ENCODE measurements at regions not wholly inside any gene's neighbourhood (a gene's known extent, or its start where the extent isn't known, plus 50 kb on each side); places are given as distances from the start of the nearest gene placed in this dataset.

- no peak for TF ChIP-seq MAFG (CRISPR knock-in tag; IDR thresholded peaks at IDR 0.05)
- TF ChIP-seq ZNF17 (CRISPR knock-in tag; IDR thresholded peaks at IDR 0.05) = no peak
- no peak for TF ChIP-seq BORCS8-MEF2B (CRISPR knock-in tag; IDR thresholded peaks at IDR 0.05)
- no peak for TF ChIP-seq ZBTB7A (CRISPR knock-in tag; IDR thresholded peaks at IDR 0.05)
- no peak for TF ChIP-seq ZBED4 (CRISPR knock-in tag; IDR thresholded peaks at IDR 0.05; ENCODE audit: borderline replicate concordance)
- TF ChIP-seq MAZ (IDR thresholded peaks at IDR 0.05; ENCODE audit: borderline replicate concordance, low read depth, low read length) = no peak
- TF ChIP-seq MAZ (CRISPR knock-in tag; IDR thresholded peaks at IDR 0.05; ENCODE audit: low read depth) = no peak
- TF ChIP-seq ZSCAN20 (CRISPR knock-in tag; IDR thresholded peaks at IDR 0.05; ENCODE audit: borderline replicate concordance) = no peak
- TF ChIP-seq RFX5 (IDR thresholded peaks at IDR 0.05; ENCODE audit: low read depth, low read length) = no peak
- TF ChIP-seq ZNF260 (CRISPR knock-in tag; IDR thresholded peaks at IDR 0.05; ENCODE audit: borderline replicate concordance, low read depth) = no peak
- TF ChIP-seq ZNF674 (CRISPR knock-in tag; IDR thresholded peaks at IDR 0.05; ENCODE audit: low read depth) = no peak
- 0 out of 2 replicates have a peak, but pooled peaks have one; percentile 34 for TF ChIP-seq FOSL1 (CRISPR knock-in tag; IDR thresholded peaks at IDR 0.05; ENCODE audit: borderline replicate concordance)
- TF ChIP-seq GABPA (IDR thresholded peaks at IDR 0.05; ENCODE audit: low read depth, low read length) = no peak
- TF ChIP-seq GABPA (CRISPR knock-in tag; IDR thresholded peaks at IDR 0.05; ENCODE audit: low read depth) = no peak
- TF ChIP-seq THAP7 (CRISPR knock-in tag; IDR thresholded peaks at IDR 0.05) = no peak
- TF ChIP-seq MYNN (CRISPR knock-in tag; IDR thresholded peaks at IDR 0.05; ENCODE audit: low read depth) = 0 out of 2 replicates have a peak, but pooled peaks have one; percentile 75
- TF ChIP-seq MNT (IDR thresholded peaks at IDR 0.05) = no peak
- no peak for TF ChIP-seq ZNF850 (CRISPR knock-in tag; conservative IDR thresholded peaks at IDR 0.05)
- no peak for TF ChIP-seq MXI1 (IDR thresholded peaks at IDR 0.05; ENCODE audit: borderline replicate concordance, low read depth, low read length)
- TF ChIP-seq SRY (CRISPR knock-in tag; IDR thresholded peaks at IDR 0.05) = no peak
- no peak for TF ChIP-seq TEF (CRISPR knock-in tag; IDR thresholded peaks at IDR 0.05)
- no peak for TF ChIP-seq GPBP1L1 (CRISPR knock-in tag; IDR thresholded peaks at IDR 0.05)
Measured at GRCh38 chr6:146984251-146984924, 219.8 kb upstream of the STXBP5 start (continued).
